ENCODE measurements at regions not wholly inside any gene's neighbourhood (a gene's known extent, or its start where the extent isn't known, plus 50 kb on each side); places are given as distances from the start of the nearest gene placed in this dataset.

DNA sequence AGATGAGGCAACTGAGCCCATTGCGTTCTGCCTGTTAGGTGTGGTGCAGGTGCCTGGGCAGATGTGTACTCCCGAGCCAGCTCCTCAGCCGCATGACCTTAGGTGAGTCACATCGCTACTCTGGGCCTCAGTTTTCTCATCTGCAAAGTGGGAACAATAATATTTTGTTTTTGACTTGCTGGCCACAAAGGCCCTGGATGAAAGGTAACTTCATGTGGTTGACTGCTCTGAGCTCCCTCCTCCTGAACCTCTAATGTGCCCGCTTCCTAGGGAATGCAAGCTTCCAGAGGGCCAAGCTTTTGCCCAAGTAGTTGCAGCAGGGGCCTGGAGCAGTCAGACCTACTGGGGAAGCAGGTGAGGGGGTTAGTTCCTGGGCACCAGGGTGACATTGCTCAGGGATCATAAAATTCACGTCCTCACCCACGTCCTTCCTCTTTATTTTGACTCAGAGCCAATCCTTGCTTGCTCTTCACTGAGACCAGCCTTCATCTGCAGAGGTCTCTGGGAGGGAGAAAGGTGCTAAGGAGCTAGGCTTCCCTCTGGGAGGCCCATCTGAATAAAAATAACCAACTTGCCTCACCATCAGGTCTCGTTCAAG, 149.0 kb upstream of the TLE3 start:
- RAD21 ChIA-PET (ENCODE audit: low non-redundant PET in 1 of 2, low total read pairs in 2 of 2, uncharacterized antibody in 2 of 2, unreplicated experiment in 2 of 2): no interaction called here
- POLR2A ChIA-PET: no interaction called here
- H3K4me3 ChIP-seq (replicated peaks in 1 of 2; ENCODE audit: low read depth in 1 of 2, low read length in 2 of 2): no peak overlapping the region
- BruUV-seq (replicated peaks): no TSS peak
- H3K9me2 ChIP-seq (ENCODE audit: insufficient read depth): no peaks in the 10 kb centered on the region
- peak overlapping the region; percentile 64 for H3K4me2 ChIP-seq (ENCODE audit: low read length)
- no peaks in the 10 kb centered on the region for H3K36me3 ChIP-seq (ENCODE audit: control insufficient read depth in 1 of 2, insufficient read depth in 2 of 2, low read length in 2 of 2)
- ATAC-seq (no peak), DNase-seq (ENCODE audit: low read depth, low spot score) (no peak)
- H3K4me1 ChIP-seq (ENCODE audit: control insufficient read depth in 1 of 2, insufficient read depth in 2 of 2, low read length in 2 of 2): peaks cover 15 to 41% of the 10 kb centered on the region in 2 experiments
- H3K27me3 ChIP-seq (ENCODE audit: insufficient read depth, low read length): no peaks in the 10 kb centered on the region
- H4K20me1 ChIP-seq (ENCODE audit: insufficient read depth): no peaks in the 10 kb centered on the region
- intact Hi-C loops (cut with micrococcal nuclease): no loop called here
- CTCF ChIA-PET: no interaction called here
- no peak overlapping the region for H3K9ac ChIP-seq (ENCODE audit: low read length)
- H3K27ac ChIP-seq (ENCODE audit: low read depth, low read length): no peak overlapping the region
- no peaks in the 10 kb centered on the region for H3K79me2 ChIP-seq (ENCODE audit: insufficient read depth, low read length)
- no peaks in the 10 kb centered on the region for H3K9me3 ChIP-seq (ENCODE audit: control insufficient read depth in 1 of 2, insufficient read depth in 1 of 2, low read depth in 1 of 2, low read length in 2 of 2)
- TF ChIP-seq, protein P1, sequence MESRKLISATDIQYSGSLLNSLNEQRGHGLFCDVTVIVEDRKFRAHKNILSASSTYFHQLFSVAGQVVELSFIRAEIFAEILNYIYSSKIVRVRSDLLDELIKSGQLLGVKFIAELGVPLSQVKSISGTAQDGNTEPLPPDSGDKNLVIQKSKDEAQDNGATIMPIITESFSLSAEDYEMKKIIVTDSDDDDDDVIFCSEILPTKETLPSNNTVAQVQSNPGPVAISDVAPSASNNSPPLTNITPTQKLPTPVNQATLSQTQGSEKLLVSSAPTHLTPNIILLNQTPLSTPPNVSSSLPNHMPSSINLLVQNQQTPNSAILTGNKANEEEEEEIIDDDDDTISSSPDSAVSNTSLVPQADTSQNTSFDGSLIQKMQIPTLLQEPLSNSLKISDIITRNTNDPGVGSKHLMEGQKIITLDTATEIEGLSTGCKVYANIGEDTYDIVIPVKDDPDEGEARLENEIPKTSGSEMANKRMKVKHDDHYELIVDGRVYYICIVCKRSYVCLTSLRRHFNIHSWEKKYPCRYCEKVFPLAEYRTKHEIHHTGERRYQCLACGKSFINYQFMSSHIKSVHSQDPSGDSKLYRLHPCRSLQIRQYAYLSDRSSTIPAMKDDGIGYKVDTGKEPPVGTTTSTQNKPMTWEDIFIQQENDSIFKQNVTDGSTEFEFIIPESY (IDR thresholded peaks at IDR 0.05; ENCODE audit: extremely low read depth, insufficient replicate concordance, low read length): no peak
- TF ChIP-seq RAD21 (IDR thresholded peaks at IDR 0.05; ENCODE audit: low read depth) (no peak), EZH2 (IDR thresholded peaks at IDR 0.05) (no peak), ZFX (IDR thresholded peaks at IDR 0.05) (no peak), EGR1 (IDR thresholded peaks at IDR 0.05; ENCODE audit: low read depth) (no peak), CBX3 (IDR thresholded peaks at IDR 0.05; ENCODE audit: low read depth) (no peak), SIN3A (IDR thresholded peaks at IDR 0.05; ENCODE audit: low read depth) (no peak), CEBPB (IDR thresholded peaks at IDR 0.05; ENCODE audit: low read depth) (no peak), POLR2A (IDR thresholded peaks at IDR 0.05; ENCODE audit: borderline replicate concordance, extremely low read depth, insufficient read depth, insufficient read length) (no peak)
- no peak overlapping the region for H2AFZ ChIP-seq (ENCODE audit: low read depth, low read length, poor library complexity, severe bottlenecking)
